Thymus (tissue), 11 donors: ENCODE measurements at regions not wholly inside any gene's neighbourhood (a gene's known extent, or its start where the extent isn't known, plus 50 kb on each side); places are given as distances from the start of the nearest gene placed in this dataset.

Source experiments
- DNase-seq, 9 donors: peaks; one replicate each; pipeline ENCODE4 v3.0.0-alpha.2; 2013; ENCODE audit warnings: low spot score in 9 of 9, low read depth in 6 of 9, missing footprints in 1 of 9
- H3K27ac ChIP-seq, 2 donors: one replicate each; pipeline ENCODE4 v1.5.1; 2013; ENCODE audit warnings: control low read depth in 1 of 2, low read depth in 1 of 2, low read length in 1 of 2, mild to moderate bottlenecking in 1 of 2, moderate library complexity in 1 of 2
- H3K27me3 ChIP-seq, 2 donors: one replicate each; pipeline ENCODE4 v1.5.1; 2013; ENCODE audit warnings: low read length in 1 of 2; ENCODE audit not compliant: control insufficient read depth in 2 of 2, insufficient read depth in 1 of 2
- H3K36me3 ChIP-seq, 2 donors: one replicate each; pipeline ENCODE4 v1.5.1; 2013; ENCODE audit warnings: low read length in 1 of 2, mild to moderate bottlenecking in 1 of 2, moderate library complexity in 1 of 2; ENCODE audit not compliant: control insufficient read depth in 2 of 2, insufficient read depth in 2 of 2
- H3K4me1 ChIP-seq, 2 donors: one replicate each; pipeline ENCODE4 v1.5.1; 2013; ENCODE audit warnings: low read length in 2 of 2; ENCODE audit not compliant: control insufficient read depth in 2 of 2, insufficient read depth in 2 of 2
- H3K4me3 ChIP-seq, 2 donors: one replicate each; pipeline ENCODE4 v1.5.1; 2013; ENCODE audit warnings: low read length in 2 of 2, control low read depth in 1 of 2, mild to moderate bottlenecking in 1 of 2
- H3K9me3 ChIP-seq, 2 donors: one replicate each; pipeline ENCODE4 v1.5.1; 2013; ENCODE audit warnings: low read length in 1 of 2, mild to moderate bottlenecking in 1 of 2; ENCODE audit not compliant: control insufficient read depth in 2 of 2, insufficient read depth in 1 of 2
- WGBS: extraction: QIAGEN DNeasy Blood & Tissue Kit; methylation state at CpG from one replicate; pipeline ENCODE4 v1.1.7; 2013; 5-methylcytosine and 5-hydroxymethylcytosine counted together
- donor health status: healthy.

GRCh38 chrX:39990388-39990787 lies 107.4 kb downstream of the BCOR start:
- no peak for DNase-seq
- Histone ChIP-seq H3K9me3 (no peaks in the 10 kb centered on the region), H3K4me3 (no peak overlapping the region), H3K36me3 (no peaks in the 10 kb centered on the region), H3K27ac (no peak overlapping the region), H3K4me1 (no peaks in the 10 kb centered on the region), H3K27me3 (no peaks in the 10 kb centered on the region)
- 30% methylated on average over 2 of the region's 2 CpGs for WGBS

GRCh38 chrX:39992300-39992699 lies 105.5 kb downstream of the BCOR start:
- 96% methylated on average over 7 of the region's 7 CpGs for WGBS
- H3K9me3 ChIP-seq: no peaks in the 10 kb centered on the region
- H3K36me3 ChIP-seq: no peaks in the 10 kb centered on the region
- no peak overlapping the region for H3K27ac ChIP-seq
- no peak for DNase-seq
- H3K4me1 ChIP-seq: no peaks in the 10 kb centered on the region
- H3K27me3 ChIP-seq: no peaks in the 10 kb centered on the region
- H3K4me3 ChIP-seq: no peak overlapping the region

GRCh38 chrX:39995457-39995856 lies 102.3 kb downstream of the BCOR start:
- DNase-seq: no peak
- no peaks in the 10 kb centered on the region for H3K27me3 ChIP-seq
- over 99% methylated on average over 9 of the region's 9 CpGs for WGBS
- no peak overlapping the region for H3K4me3 ChIP-seq
- no peaks in the 10 kb centered on the region for H3K36me3 ChIP-seq
- no peak overlapping the region for H3K27ac ChIP-seq
- no peaks in the 10 kb centered on the region for H3K4me1 ChIP-seq
- H3K9me3 ChIP-seq: no peaks in the 10 kb centered on the region

- Histone ChIP-seq H3K27me3 (no peaks in the 10 kb centered on the region), H3K27ac (no peak overlapping the region), H3K4me3 (no peak overlapping the region), H3K4me1 (no peaks in the 10 kb centered on the region), H3K9me3 (no peaks in the 10 kb centered on the region), H3K36me3 (no peaks in the 10 kb centered on the region)
- no peak for DNase-seq
- 93% methylated on average over 8 of the region's 8 CpGs for WGBS
Measured at GRCh38 chrX:39996536-39996935, 101.2 kb downstream of the BCOR start.

- peaks cover 0 to 4% of the 10 kb centered on the region in 2 donors for H3K27me3 ChIP-seq
- no peak overlapping the region for H3K4me3 ChIP-seq
- no peaks in the 10 kb centered on the region for H3K36me3 ChIP-seq
- H3K27ac ChIP-seq: no peak overlapping the region
- WGBS: 98% methylated on average over 6 of the region's 6 CpGs
- no peak for DNase-seq
- H3K9me3 ChIP-seq: no peaks in the 10 kb centered on the region
- H3K4me1 ChIP-seq: peaks cover 2 to 10% of the 10 kb centered on the region in 2 donors
Measured at GRCh38 chrX:39998636-39999406, 98.9 kb downstream of the BCOR start.
